ENCODE measurements at regions not wholly inside any gene's neighbourhood (a gene's known extent, or its start where the extent isn't known, plus 50 kb on each side); places are given as distances from the start of the nearest gene placed in this dataset.

DNA sequence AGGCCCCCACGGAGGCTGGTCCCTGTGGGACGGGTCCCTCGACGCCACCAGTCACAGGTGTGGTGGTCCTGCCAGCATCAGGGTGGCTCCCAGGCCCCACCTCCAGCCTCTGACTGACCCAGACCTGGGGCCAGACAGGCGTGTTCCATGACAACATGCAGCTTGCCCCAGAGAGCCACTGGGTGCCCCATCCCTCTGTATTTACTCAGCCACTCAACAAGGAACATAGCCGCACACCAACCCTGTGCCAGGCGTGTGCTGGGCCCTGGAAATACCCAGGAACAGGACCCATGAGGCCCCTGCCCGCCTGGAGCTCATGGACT, 65.4 kb downstream of the MATN1 start:
- TF ChIP-seq POLR2A (IDR thresholded peaks at IDR 0.05; ENCODE audit: borderline replicate concordance, extremely low read depth, insufficient read depth, insufficient read length) (no peak), YY1 (IDR thresholded peaks at IDR 0.05; ENCODE audit: extremely low read depth, insufficient replicate concordance, low read depth, low read length) (no peak), POLR2AphosphoS5 (IDR thresholded peaks at IDR 0.05; ENCODE audit: low read depth, low read length) (no peak), EZH2 (IDR thresholded peaks at IDR 0.05) (no peak), JUND (IDR thresholded peaks at IDR 0.05) (no peak), EGR1 (IDR thresholded peaks at IDR 0.05; ENCODE audit: low read depth) (no peak), FOSL1 (IDR thresholded peaks at IDR 0.05; ENCODE audit: low read depth) (no peak), EZH2phosphoT487 (IDR thresholded peaks at IDR 0.05; ENCODE audit: borderline replicate concordance) (no peak), CEBPB (IDR thresholded peaks at IDR 0.05; ENCODE audit: low read depth) (no peak), ELF1 (IDR thresholded peaks at IDR 0.05; ENCODE audit: borderline replicate concordance, low read depth) (no peak)
- TF ChIP-seq, protein P1, sequence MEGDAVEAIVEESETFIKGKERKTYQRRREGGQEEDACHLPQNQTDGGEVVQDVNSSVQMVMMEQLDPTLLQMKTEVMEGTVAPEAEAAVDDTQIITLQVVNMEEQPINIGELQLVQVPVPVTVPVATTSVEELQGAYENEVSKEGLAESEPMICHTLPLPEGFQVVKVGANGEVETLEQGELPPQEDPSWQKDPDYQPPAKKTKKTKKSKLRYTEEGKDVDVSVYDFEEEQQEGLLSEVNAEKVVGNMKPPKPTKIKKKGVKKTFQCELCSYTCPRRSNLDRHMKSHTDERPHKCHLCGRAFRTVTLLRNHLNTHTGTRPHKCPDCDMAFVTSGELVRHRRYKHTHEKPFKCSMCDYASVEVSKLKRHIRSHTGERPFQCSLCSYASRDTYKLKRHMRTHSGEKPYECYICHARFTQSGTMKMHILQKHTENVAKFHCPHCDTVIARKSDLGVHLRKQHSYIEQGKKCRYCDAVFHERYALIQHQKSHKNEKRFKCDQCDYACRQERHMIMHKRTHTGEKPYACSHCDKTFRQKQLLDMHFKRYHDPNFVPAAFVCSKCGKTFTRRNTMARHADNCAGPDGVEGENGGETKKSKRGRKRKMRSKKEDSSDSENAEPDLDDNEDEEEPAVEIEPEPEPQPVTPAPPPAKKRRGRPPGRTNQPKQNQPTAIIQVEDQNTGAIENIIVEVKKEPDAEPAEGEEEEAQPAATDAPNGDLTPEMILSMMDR (IDR thresholded peaks at IDR 0.05 in 2 of 3, conservative IDR thresholded peaks at IDR 0.05 in 1 of 3; ENCODE audit: borderline replicate concordance in 1 of 3, insufficient read depth in 1 of 3, low read depth in 2 of 3, low read length in 2 of 3), result no peak
- TF ChIP-seq, protein P2, sequence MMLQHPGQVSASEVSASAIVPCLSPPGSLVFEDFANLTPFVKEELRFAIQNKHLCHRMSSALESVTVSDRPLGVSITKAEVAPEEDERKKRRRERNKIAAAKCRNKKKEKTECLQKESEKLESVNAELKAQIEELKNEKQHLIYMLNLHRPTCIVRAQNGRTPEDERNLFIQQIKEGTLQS (IDR thresholded peaks at IDR 0.05), result no peak
- TF ChIP-seq, protein P3, sequence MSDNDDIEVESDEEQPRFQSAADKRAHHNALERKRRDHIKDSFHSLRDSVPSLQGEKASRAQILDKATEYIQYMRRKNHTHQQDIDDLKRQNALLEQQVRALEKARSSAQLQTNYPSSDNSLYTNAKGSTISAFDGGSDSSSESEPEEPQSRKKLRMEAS (IDR thresholded peaks at IDR 0.05), result no peak

Data from HCT116 (cell line).